Left lung (tissue), 4 donors: ENCODE measurements at regions not wholly inside any gene's neighbourhood (a gene's known extent, or its start where the extent isn't known, plus 50 kb on each side); places are given as distances from the start of the nearest gene placed in this dataset.

Source experiments
- ATAC-seq: fragments of 200-7000 bp; cut with Tn5 transposase; one replicate; pipeline ENCODE4 v1.9.1; 2020; ENCODE audit warnings: moderate library complexity
- DNase-seq, 4 donors: peaks; one replicate each; pipeline ENCODE4 v3.0.0-alpha.2; 2013 to 2020
- H3K27ac ChIP-seq, 2 donors: fragments of 200-600 bp; sonication (generic) in 1 of 2; one replicate each; pipeline versions ENCODE4 v1.5.0 to v1.8.0; 2020 to 2021
- H3K27me3 ChIP-seq, 2 donors: fragments of 200-600 bp; sonication (generic) in 1 of 2; one replicate each; pipeline versions ENCODE4 v1.5.0 to v1.8.0; 2020 to 2021
- H3K36me3 ChIP-seq, 2 donors: fragments of 200-600 bp; sonication (generic) in 1 of 2; one replicate each; pipeline versions ENCODE4 v1.5.0 to v1.8.0; 2020 to 2021
- H3K4me1 ChIP-seq, 2 donors: fragments of 200-600 bp; one replicate each; pipeline ENCODE4 v1.8.0; 2021
- H3K4me3 ChIP-seq, 2 donors: fragments of 200-600 bp; sonication (generic) in 1 of 2; one replicate each; pipeline versions ENCODE4 v1.5.0 to v1.8.0; 2020 to 2021; ENCODE audit warnings: mild to moderate bottlenecking in 1 of 2
- H3K9me3 ChIP-seq, 2 donors: fragments of 200-600 bp; sonication (generic) in 1 of 2; one replicate each; pipeline versions ENCODE4 v1.5.0 to v1.8.0; 2020 to 2021
- CTCF ChIP-seq, 2 donors: fragments of 200-600 bp; sonication (generic) in 1 of 2; IDR thresholded peaks; one replicate each; pipeline versions ENCODE4 v1.5.0 to v1.8.0; 2021; ENCODE audit warnings: antibody characterized with exemption in 2 of 2
- intact Hi-C, 2 donors: fragments of 100-400 bp; cut with DNase I; formaldehyde crosslinking; loops; one replicate each; pipeline versions ENCODE4 v1.11.2 to v1.14.2; 2022
- donor health status: DM: no; HTN: yes; CAD: no.
- donor health status: DM: no; HTN: no; CAD: no.

DNA sequence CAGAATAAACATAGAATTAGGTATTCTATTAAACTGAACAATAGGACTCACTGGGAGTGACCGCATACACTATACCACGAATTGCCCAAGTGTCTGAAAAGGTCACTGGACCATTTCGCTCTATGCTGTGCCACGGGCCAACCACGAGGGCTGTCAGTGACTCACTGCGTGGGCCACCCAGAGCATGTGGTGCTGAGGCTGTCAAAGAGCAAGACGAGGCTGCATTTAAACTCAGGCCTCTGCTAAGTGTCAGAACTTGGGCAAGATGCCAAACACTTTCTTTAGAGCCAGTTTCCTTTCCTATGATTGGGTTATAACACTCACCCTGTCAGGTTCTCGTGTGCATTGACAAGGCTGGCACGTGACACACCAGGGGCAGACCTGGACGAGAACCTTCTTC is 97.5 kb downstream of the SH3YL1 start:
- no peaks in the 10 kb centered on the region for H3K4me1 ChIP-seq
- DNase-seq (peak in 1 of 4 donors; percentile 15), ATAC-seq (no peak)
- no peak overlapping the region for H3K4me3 ChIP-seq
- H3K9me3 ChIP-seq, result no peaks in the 10 kb centered on the region
- H3K27me3 ChIP-seq, result peaks cover 0 to 9% of the 10 kb centered on the region in 2 donors
- intact Hi-C loops, result no loop called here
- TF ChIP-seq CTCF (IDR thresholded peaks at IDR 0.05), result no peak
- H3K27ac ChIP-seq, result no peak overlapping the region
- H3K36me3 ChIP-seq, result no peaks in the 10 kb centered on the region

DNA sequence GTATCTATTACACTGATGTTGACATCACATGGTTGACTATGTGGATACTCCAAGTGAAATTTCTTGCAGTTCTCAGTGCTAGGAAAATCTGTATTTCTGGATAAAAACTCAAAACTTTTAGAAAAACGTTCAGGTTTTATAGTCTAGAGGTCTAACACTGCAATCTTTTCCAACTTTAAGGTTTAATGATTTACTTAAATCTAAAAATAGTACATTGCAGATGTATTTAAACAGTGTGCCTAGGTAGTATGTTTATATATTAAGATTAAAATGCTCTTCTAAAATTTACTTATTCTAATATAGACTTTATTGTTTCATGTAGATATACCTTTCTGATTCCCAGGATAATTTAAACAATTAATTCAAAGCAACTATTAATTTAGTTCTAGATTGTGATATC is 98.3 kb downstream of the SH3YL1 start:
- Histone ChIP-seq H3K4me1 (no peaks in the 10 kb centered on the region), H3K27me3 (peaks cover 0 to 9% of the 10 kb centered on the region in 2 donors), H3K27ac (no peak overlapping the region), H3K4me3 (no peak overlapping the region), H3K9me3 (no peaks in the 10 kb centered on the region), H3K36me3 (no peaks in the 10 kb centered on the region)
- intact Hi-C loops, result no loop called here
- DNase-seq (no peak), ATAC-seq (no peak)
- TF ChIP-seq CTCF (IDR thresholded peaks at IDR 0.05), result no peak

DNA sequence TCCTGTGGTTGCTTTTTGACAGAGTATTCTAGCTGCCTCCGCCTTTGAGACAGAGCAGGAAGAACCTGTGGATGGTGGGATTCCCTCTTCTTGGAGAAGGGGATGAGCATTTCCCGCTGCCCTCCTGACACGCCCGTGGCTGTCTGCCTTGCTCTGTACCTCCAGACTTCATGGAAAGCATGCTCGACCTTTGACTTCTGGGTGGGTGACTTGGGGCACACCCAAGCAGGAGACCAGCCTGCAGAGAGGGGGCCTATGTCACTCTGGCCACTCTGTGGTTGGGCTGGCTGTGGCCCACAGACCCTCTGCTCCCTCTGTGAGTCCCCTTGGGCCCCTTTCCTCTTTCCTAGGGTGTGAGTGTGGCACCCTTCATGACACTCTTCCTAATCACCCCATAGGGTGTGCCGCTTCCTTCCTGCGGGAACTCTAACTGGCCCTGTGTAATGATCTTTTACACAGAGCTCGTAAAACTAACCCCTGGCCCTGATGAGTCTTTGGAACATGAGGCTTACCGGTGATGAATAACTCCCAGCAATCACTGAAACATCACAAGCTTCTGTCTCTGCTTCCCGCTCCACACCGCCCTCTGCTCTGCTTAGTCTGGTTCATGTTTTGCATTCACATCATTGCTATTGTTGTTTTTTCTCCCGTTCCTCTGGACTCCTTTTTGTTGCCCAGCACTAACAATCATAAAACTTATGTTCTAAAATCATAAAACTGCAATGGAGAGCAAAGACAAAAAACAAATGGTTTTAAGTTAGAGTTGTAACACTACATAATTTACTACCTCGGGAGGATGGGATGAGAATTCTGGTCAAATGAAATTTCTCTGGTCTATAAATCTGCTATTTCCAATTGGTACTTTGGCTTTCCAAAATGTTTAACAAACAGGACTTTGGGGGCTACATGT is 101.1 kb downstream of the SH3YL1 start:
- DNase-seq (no peak), ATAC-seq (no peak)
- no peak overlapping the region for H3K27ac ChIP-seq
- intact Hi-C loops, result no loop called here
- TF ChIP-seq CTCF (IDR thresholded peaks at IDR 0.05), result no peak
- H3K4me3 ChIP-seq, result no peak overlapping the region
- H3K4me1 ChIP-seq, result no peaks in the 10 kb centered on the region
- H3K36me3 ChIP-seq, result no peaks in the 10 kb centered on the region
- peaks cover 0 to 9% of the 10 kb centered on the region in 2 donors for H3K27me3 ChIP-seq
- no peaks in the 10 kb centered on the region for H3K9me3 ChIP-seq

DNA sequence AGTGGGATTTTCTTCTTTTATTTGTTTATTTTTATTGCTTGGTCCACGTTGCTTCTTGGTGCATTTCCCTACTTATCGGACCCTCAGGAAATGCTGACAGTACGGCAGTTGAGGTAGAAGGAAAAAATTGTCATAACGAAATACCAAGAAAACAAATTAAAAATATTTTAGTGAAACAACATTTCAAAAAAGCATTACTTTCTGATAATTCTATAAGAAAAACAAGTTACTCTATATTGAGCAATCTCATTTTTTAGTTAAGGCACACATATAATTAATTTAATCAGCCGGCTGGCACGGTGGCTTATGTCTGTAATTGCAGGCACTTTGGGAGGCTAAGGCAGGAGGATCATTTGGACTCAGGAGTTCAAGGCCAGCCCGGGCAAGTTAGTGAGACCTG is 102.1 kb downstream of the SH3YL1 start:
- H3K27ac ChIP-seq, result no peak overlapping the region
- no peak for TF ChIP-seq CTCF (IDR thresholded peaks at IDR 0.05)
- no peak for ATAC-seq
- intact Hi-C loops, result no loop called here
- H3K4me1 ChIP-seq, result no peaks in the 10 kb centered on the region
- H3K9me3 ChIP-seq, result no peaks in the 10 kb centered on the region
- peaks cover 0 to 9% of the 10 kb centered on the region in 2 donors for H3K27me3 ChIP-seq
- no peak overlapping the region for H3K4me3 ChIP-seq
- no peaks in the 10 kb centered on the region for H3K36me3 ChIP-seq
- DNase-seq, result no peak

DNA sequence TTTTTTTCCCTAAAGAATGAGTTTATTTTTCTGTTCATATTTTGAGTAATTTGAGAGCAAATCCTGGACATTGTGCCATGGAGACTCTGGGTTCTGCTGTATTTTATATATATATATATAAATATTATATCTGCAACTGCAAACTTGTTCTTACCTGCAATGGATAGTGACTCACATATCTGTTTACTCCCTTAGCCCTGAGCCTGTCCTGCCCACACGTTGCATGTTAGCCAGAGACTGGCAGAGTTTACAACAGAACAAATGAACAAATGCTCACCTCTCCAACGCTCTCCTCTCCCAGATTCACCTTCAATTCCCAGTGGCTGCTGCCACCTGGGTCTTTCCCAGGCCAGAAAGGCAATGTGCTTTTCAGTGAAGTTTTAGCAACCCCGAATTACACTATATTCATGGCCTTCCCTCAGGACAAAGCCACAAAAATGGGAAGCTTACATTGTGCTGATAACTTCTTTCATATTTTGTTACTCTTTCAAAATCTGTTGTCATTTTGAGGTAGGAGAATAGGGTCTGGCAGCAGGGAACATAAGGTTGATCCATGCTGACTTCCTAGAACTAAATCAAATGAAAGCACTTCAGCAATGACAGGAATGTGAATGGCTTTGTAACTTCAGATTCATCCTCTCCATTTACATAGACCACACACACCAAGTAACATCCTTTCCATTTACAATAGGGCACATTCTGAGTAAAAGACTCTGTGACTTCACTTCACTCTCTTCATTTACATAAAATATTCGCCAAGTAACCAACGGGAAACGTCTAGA is 105.4 kb upstream of the FAM110C start:
- H3K9me3 ChIP-seq, result no peaks in the 10 kb centered on the region
- DNase-seq, result no peak
- H3K4me3 ChIP-seq, result no peak overlapping the region
- no peak overlapping the region for H3K27ac ChIP-seq
- no peaks in the 10 kb centered on the region for H3K4me1 ChIP-seq
- no peak for TF ChIP-seq CTCF (IDR thresholded peaks at IDR 0.05)
- peaks cover 3 to 8% of the 10 kb centered on the region in 2 donors for H3K27me3 ChIP-seq
- intact Hi-C loops, result no loop called here
- H3K36me3 ChIP-seq, result no peaks in the 10 kb centered on the region
- no peak for ATAC-seq
